ENCODE measurements at regions not wholly inside any gene's neighbourhood (a gene's known extent, or its start where the extent isn't known, plus 50 kb on each side); places are given as distances from the start of the nearest gene placed in this dataset.

DNA sequence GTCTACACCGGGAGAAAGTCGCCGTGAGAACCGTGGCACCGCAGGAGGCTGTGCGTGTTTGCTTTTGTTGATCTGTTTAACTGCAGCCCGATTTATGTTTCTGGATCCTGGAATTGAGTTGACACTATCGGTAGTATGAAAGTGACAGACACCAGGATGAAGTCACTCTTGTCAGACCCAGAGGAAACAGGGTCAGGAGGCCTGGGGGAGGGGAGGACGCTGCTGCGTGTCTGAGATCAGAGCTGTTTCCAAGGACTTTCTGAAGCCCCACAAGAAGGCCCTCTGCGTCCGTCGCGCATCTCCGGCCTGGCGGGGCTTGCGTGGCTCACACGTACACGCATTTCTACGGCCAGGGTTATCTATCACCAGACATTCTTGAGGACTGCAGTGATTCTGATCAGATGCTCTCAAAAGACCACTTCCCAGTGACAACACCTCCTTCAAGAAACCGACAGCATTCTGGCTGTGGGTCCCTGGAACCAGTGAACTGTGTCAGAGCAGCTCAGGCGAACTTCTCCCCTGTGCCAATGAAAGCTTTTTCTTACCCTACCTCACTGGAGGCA is 263.4 kb downstream of the ADGRD1 start:
- TF ChIP-seq, protein P1, sequence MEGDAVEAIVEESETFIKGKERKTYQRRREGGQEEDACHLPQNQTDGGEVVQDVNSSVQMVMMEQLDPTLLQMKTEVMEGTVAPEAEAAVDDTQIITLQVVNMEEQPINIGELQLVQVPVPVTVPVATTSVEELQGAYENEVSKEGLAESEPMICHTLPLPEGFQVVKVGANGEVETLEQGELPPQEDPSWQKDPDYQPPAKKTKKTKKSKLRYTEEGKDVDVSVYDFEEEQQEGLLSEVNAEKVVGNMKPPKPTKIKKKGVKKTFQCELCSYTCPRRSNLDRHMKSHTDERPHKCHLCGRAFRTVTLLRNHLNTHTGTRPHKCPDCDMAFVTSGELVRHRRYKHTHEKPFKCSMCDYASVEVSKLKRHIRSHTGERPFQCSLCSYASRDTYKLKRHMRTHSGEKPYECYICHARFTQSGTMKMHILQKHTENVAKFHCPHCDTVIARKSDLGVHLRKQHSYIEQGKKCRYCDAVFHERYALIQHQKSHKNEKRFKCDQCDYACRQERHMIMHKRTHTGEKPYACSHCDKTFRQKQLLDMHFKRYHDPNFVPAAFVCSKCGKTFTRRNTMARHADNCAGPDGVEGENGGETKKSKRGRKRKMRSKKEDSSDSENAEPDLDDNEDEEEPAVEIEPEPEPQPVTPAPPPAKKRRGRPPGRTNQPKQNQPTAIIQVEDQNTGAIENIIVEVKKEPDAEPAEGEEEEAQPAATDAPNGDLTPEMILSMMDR (IDR thresholded peaks at IDR 0.05; ENCODE audit: low read depth, low read length) = no peak
- Histone ChIP-seq H3K9me3 (ENCODE audit: low read depth) (no peaks in the 10 kb centered on the region), H3K4me3 (no peak overlapping the region), H3K27ac (no peak overlapping the region), H3K4me1 (ENCODE audit: low read depth) (peaks cover 12% of the 10 kb centered on the region), H3K27me3 (peaks cover 3% of the 10 kb centered on the region), H3K36me3 (no peaks in the 10 kb centered on the region)
- peak in 1 of 2 donors; percentile 49 for DNase-seq (ENCODE audit: low read depth in 1 of 2, low spot score in 1 of 2)

DNA sequence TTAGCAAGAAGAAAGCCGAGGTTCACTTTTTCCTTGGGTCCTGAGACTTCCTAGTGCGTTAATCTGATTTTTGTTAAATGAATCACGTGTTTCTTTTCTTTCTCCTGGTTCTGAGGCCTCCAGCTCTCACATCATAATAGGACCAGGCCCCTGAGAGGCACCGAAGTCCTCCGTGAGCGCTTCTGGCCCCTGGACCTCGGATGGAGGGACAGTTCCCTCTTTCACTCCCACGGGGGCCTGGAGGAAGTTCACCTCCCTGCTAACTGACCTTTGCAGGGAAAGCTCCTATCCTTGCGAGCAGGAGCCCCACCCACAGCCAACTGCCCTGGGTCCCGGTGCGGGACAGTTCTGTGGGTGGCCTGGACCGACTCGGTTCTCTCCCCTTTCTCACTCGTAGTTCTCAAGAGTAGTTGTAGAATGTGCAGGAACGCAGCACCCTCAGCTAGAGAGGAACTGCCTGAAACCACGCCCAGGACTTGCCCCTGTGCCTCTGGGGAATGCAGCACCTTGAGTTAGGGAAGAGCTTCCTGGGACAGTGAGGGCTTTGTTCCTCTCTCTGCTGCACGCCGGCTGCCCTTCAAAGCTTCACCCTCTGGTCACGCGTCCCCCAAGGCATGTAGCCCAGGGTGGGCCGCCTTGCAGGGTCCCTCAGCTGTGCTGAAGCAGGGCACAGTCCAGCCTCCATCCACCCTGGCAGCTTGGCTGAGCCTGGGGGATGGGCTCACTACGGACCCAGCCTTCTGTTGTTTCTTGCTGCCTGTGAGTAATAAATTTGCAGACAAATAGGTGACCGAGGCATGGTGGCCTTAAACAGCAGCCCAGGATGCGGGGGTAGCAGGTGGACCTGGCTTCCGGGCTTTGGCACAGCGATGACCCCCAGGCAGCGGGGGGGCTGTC is 264.6 kb downstream of the ADGRD1 start:
- H3K4me3 ChIP-seq = no peak overlapping the region
- peaks cover 3% of the 10 kb centered on the region for H3K27me3 ChIP-seq
- no peak overlapping the region for H3K27ac ChIP-seq
- DNase-seq (ENCODE audit: low read depth in 1 of 2, low spot score in 1 of 2) = peak in 1 of 2 donors; percentile 36
- no peaks in the 10 kb centered on the region for H3K36me3 ChIP-seq
- H3K4me1 ChIP-seq (ENCODE audit: low read depth) = peaks cover 12% of the 10 kb centered on the region
- TF ChIP-seq, protein P1 (IDR thresholded peaks at IDR 0.05; ENCODE audit: low read depth, low read length) = no peak
- H3K9me3 ChIP-seq (ENCODE audit: low read depth) = no peaks in the 10 kb centered on the region

DNA sequence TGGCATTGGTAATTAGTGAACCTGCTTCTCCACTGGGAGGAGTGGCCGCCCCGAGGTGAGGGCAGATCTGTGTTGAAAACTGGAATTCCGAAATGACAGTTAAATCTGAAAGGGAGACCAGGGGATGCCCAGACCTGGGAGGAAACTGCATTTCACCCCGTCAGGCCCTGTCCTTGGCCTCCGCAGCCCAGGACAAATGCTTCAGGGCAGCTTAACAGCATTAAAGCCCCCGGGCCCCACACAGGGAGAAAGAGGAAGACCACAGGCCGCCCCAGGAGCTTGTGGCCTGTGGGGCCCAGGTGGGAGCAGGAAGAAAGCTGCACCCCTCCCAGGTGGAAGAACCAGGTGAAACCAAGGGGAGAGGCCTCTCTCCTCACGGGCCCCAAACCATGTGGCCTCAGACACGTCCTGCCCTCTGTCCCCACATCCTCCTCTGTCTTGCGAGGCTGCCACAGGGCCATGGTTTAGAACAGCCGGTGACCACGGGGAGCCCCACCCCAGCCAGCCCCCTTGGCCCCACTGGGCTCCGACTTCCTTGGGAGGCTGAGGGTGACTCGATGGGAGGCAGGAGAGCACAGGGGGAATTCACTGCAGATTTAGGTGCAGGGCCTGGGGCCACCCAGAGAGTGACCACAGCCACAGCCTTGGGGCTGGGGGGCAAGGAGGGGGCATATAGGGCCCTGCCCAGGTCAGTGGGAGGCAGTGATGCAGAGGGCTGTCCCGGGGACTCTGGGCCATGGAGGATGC is 265.4 kb downstream of the ADGRD1 start:
- peaks cover 3% of the 10 kb centered on the region for H3K27me3 ChIP-seq
- no peak for DNase-seq (ENCODE audit: low read depth in 1 of 2, low spot score in 1 of 2)
- H3K4me3 ChIP-seq = no peak overlapping the region
- TF ChIP-seq, protein P1 (IDR thresholded peaks at IDR 0.05; ENCODE audit: low read depth, low read length) = no peak
- H3K27ac ChIP-seq = no peak overlapping the region
- H3K36me3 ChIP-seq = no peaks in the 10 kb centered on the region
- no peaks in the 10 kb centered on the region for H3K9me3 ChIP-seq (ENCODE audit: low read depth)
- peaks cover 12% of the 10 kb centered on the region for H3K4me1 ChIP-seq (ENCODE audit: low read depth)

DNA sequence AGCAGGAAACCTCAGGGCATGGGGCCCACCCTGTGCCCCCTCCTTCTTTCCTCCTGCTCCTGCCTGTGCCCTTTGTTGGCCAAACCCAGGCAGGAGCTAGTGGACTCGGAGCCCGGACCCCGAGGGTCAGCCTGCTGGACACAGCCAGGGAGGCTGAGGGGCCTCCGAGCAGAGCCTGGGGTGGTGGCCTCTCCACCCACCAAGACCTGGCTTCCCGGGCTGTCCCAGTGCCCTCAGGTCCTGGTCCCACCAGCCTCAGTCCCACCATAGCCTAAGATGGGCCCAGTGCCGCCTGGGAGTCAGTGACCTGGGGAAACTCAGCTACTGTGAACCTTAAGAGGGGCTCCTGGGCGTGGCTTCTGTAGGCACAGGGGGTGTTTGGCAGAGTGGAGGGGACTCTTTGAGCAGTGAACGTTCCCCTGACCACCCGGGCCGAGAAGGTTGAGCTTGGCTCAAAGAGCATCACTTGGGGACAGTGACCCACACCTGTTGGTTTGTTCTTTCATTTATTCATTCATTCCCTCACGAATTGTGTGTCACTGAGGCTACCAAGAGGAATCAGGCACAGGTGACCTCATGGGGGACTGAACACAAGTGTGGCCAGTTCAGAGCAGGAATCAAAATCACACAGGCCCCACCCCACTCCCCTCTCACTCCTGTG is 266.1 kb downstream of the ADGRD1 start:
- Histone ChIP-seq H3K27me3 (peaks cover 3% of the 10 kb centered on the region), H3K36me3 (no peaks in the 10 kb centered on the region), H3K9me3 (ENCODE audit: low read depth) (no peaks in the 10 kb centered on the region), H3K4me1 (ENCODE audit: low read depth) (peaks cover 12% of the 10 kb centered on the region), H3K27ac (no peak overlapping the region), H3K4me3 (no peak overlapping the region)
- DNase-seq (ENCODE audit: low read depth in 1 of 2, low spot score in 1 of 2) = no peak
- TF ChIP-seq, protein P1 (IDR thresholded peaks at IDR 0.05; ENCODE audit: low read depth, low read length) = no peak

DNA sequence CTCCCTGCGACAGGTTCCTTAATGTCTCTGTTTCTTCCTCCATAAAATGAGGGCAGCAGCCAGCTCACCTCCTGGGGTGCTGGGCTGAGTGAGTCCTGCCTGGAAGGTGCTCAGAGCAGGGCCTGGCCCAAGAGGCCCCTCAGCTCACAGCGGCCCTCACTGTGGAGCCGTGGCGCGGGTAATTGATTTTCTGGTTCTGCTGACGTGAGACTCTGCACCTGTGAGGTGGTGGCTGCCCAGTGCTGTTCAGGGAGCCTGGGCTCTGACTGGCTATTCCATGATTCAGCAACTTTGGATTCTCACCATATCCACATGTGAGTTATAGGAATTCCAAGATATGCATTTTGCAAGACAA is 266.6 kb downstream of the ADGRD1 start:
- Histone ChIP-seq H3K9me3 (ENCODE audit: low read depth) (no peaks in the 10 kb centered on the region), H3K36me3 (no peaks in the 10 kb centered on the region), H3K4me3 (no peak overlapping the region), H3K27ac (no peak overlapping the region), H3K27me3 (peaks cover 3% of the 10 kb centered on the region), H3K4me1 (ENCODE audit: low read depth) (peaks cover 12% of the 10 kb centered on the region)
- TF ChIP-seq, protein P1 (IDR thresholded peaks at IDR 0.05; ENCODE audit: low read depth, low read length) = no peak
- no peak for DNase-seq (ENCODE audit: low read depth in 1 of 2, low spot score in 1 of 2)
